Neuronal stem cell (in vitro differentiated cells): ENCODE measurements at regions not wholly inside any gene's neighbourhood (a gene's known extent, or its start where the extent isn't known, plus 50 kb on each side); places are given as distances from the start of the nearest gene placed in this dataset.

Experiments
- DNase-seq: peaks from one replicate; pipeline ENCODE4 v3.0.0-alpha.2; 2013; ENCODE audit warnings: low spot score
- H2AFZ ChIP-seq: one replicate; pipeline ENCODE4 v1.6.1; 2013; ENCODE audit warnings: mild to moderate bottlenecking, low read length, inconsistent platforms
- H2AK5ac ChIP-seq: 2 replicates; pipeline ENCODE4 v1.6.1; 2013; ENCODE audit warnings: low read depth, mild to moderate bottlenecking, inconsistent platforms, low read length, moderate library complexity, mixed read lengths
- H2BK120ac ChIP-seq: 2 replicates; pipeline ENCODE4 v1.6.1; 2013; ENCODE audit warnings: low read depth, mild to moderate bottlenecking, inconsistent platforms, low read length, moderate library complexity, mixed read lengths
- H2BK12ac ChIP-seq: one replicate; pipeline ENCODE4 v1.6.1; 2013; ENCODE audit warnings: low read length, inconsistent platforms
- H2BK15ac ChIP-seq: 2 replicates; pipeline ENCODE4 v1.6.1; 2013; ENCODE audit warnings: mild to moderate bottlenecking, low read length, inconsistent platforms, mixed read lengths
- H2BK5ac ChIP-seq: one replicate; pipeline ENCODE4 v1.6.1; 2013; ENCODE audit warnings: inconsistent platforms, mild to moderate bottlenecking, low read length, moderate library complexity
- H3K14ac ChIP-seq: one replicate; pipeline ENCODE4 v1.6.1; 2013; ENCODE audit warnings: low read length, inconsistent platforms
- H3K18ac ChIP-seq: 2 replicates; pipeline ENCODE4 v1.6.1; 2013; ENCODE audit warnings: low read length, inconsistent platforms
- H3K23ac ChIP-seq: 2 replicates; pipeline ENCODE4 v1.6.1; 2013; ENCODE audit warnings: low read depth, mild to moderate bottlenecking, mixed read lengths, low read length, inconsistent platforms; ENCODE audit not compliant: poor library complexity
- H3K27ac ChIP-seq: replicated peaks from 3 replicates; pipeline ENCODE4 v1.5.1; 2013; ENCODE audit warnings: low read length, inconsistent platforms
- H3K27me3 ChIP-seq, 3 experiments: 2 replicates each; pipeline ENCODE4 v1.6.1; 2013; ENCODE audit warnings: low read length in 3 of 3, mild to moderate bottlenecking in 2 of 3, inconsistent platforms in 1 of 3, low read depth in 1 of 3, mixed read lengths in 1 of 3, moderate library complexity in 1 of 3; ENCODE audit not compliant: control insufficient read depth in 3 of 3, insufficient read depth in 3 of 3
- H3K36me3 ChIP-seq, 2 donors: replicated peaks in 1 of 2; 2 replicates each; pipeline ENCODE4 v1.6.1; 2013; ENCODE audit warnings: low read length in 2 of 2; ENCODE audit not compliant: control insufficient read depth in 2 of 2, insufficient read depth in 2 of 2
- H3K4ac ChIP-seq: 2 replicates; pipeline ENCODE4 v1.6.1; 2013; ENCODE audit warnings: inconsistent platforms, mild to moderate bottlenecking, low read length, moderate library complexity
- H3K4me1 ChIP-seq, 2 donors: 1 replicate in 1 of 2; 2 replicates in 1 of 2; pipeline ENCODE4 v1.6.1; 2013; ENCODE audit warnings: low read length in 2 of 2, low read depth in 1 of 2; ENCODE audit not compliant: control insufficient read depth in 2 of 2, insufficient read depth in 1 of 2
- H3K4me2 ChIP-seq: one replicate; pipeline ENCODE4 v1.6.1; 2013; ENCODE audit warnings: mild to moderate bottlenecking, low read length, inconsistent platforms; ENCODE audit not compliant: insufficient read depth, poor library complexity, severe bottlenecking
- H3K4me3 ChIP-seq, 2 donors: 2 replicates each; pipeline ENCODE4 v1.5.1; 2013; ENCODE audit warnings: low read length in 2 of 2, mild to moderate bottlenecking in 2 of 2, inconsistent platforms in 1 of 2, moderate library complexity in 1 of 2
- H3K79me1 ChIP-seq: one replicate; pipeline ENCODE4 v1.6.1; 2013; ENCODE audit warnings: low read depth, mild to moderate bottlenecking, inconsistent platforms, low read length, moderate library complexity
- H3K9ac ChIP-seq: one replicate; pipeline ENCODE4 v1.6.1; 2013; ENCODE audit warnings: mild to moderate bottlenecking, low read depth, low read length, inconsistent platforms; ENCODE audit not compliant: poor library complexity
- H3K9me3 ChIP-seq, 2 donors: replicated peaks in 1 of 2; 2 replicates each; pipeline versions ENCODE3 to v1.6.1; 2013; ENCODE audit warnings: low read length in 2 of 2, mild to moderate bottlenecking in 2 of 2, inconsistent platforms in 1 of 2, low read depth in 1 of 2, mixed read lengths in 1 of 2, moderate library complexity in 1 of 2; ENCODE audit not compliant: control insufficient read depth in 2 of 2, insufficient read depth in 1 of 2
- H4K8ac ChIP-seq: one replicate; pipeline ENCODE4 v1.6.1; 2013; ENCODE audit warnings: low read depth, mild to moderate bottlenecking, inconsistent platforms, low read length, moderate library complexity
- H4K91ac ChIP-seq: one replicate; pipeline ENCODE4 v1.6.1; 2013; ENCODE audit warnings: low read length, low read depth, mild to moderate bottlenecking, inconsistent platforms; ENCODE audit not compliant: poor library complexity
- WGBS, 2 donors: extraction: QIAGEN DNeasy Blood & Tissue Kit; methylation state at CpG; one replicate each; pipeline ENCODE4 v1.1.7; 2013; ENCODE audit warnings: missing lambda C conversion rate in 2 of 2, mixed read lengths in 1 of 2; ENCODE audit not compliant: insufficient read length in 2 of 2, insufficient replicate concordance in 1 of 2; ENCODE audit errors: extremely low coverage in 2 of 2; 5-methylcytosine and 5-hydroxymethylcytosine counted together

GRCh38 chr18:53948991-53949390, 275.5 kb downstream of the MBD2 start:
- Histone ChIP-seq H2BK120ac (no peak overlapping the region), H4K8ac (no peak overlapping the region), H3K9me3 (peaks cover 10 to 14% of the 10 kb centered on the region in 2 donors), H2BK5ac (no peak overlapping the region), H3K4me3 (no peak overlapping the region), H3K36me3 (no peaks in the 10 kb centered on the region), H3K18ac (no peak overlapping the region), H3K4ac (no peak overlapping the region), H3K14ac (no peak overlapping the region), H3K4me1 (no peaks in the 10 kb centered on the region), H3K23ac (no peak overlapping the region), H2BK15ac (no peak overlapping the region), H3K9ac (no peak overlapping the region), H2AFZ (no peak overlapping the region), H4K91ac (no peak overlapping the region), H2AK5ac (no peak overlapping the region), H2BK12ac (no peak overlapping the region), H3K4me2 (no peak overlapping the region), H3K27ac (no peak overlapping the region), H3K79me1 (no peaks in the 10 kb centered on the region), H3K27me3 (no peaks in the 10 kb centered on the region)
- DNase-seq: no peak

- no peak for DNase-seq
- Histone ChIP-seq H3K9me3 (peaks cover 12 to 21% of the 10 kb centered on the region in 2 donors), H3K23ac (no peak overlapping the region), H3K27me3 (no peaks in the 10 kb centered on the region), H3K4ac (no peak overlapping the region), H4K8ac (no peak overlapping the region), H3K4me1 (no peaks in the 10 kb centered on the region), H3K27ac (no peak overlapping the region), H2AFZ (no peak overlapping the region), H3K4me3 (no peak overlapping the region), H3K9ac (no peak overlapping the region), H2BK5ac (no peak overlapping the region), H4K91ac (no peak overlapping the region), H3K36me3 (no peaks in the 10 kb centered on the region), H2BK15ac (no peak overlapping the region), H3K14ac (no peak overlapping the region), H2BK120ac (no peak overlapping the region), H3K79me1 (no peaks in the 10 kb centered on the region), H3K4me2 (no peak overlapping the region), H2AK5ac (no peak overlapping the region), H2BK12ac (no peak overlapping the region), H3K18ac (no peak overlapping the region)
- no CpG with 5 or more reads among the region's 5 CpGs for WGBS, 2 donors
Measured at GRCh38 chr18:53947092-53947640, 277.3 kb downstream of the MBD2 start.

- H2BK120ac ChIP-seq: no peak overlapping the region
- H3K79me1 ChIP-seq: no peaks in the 10 kb centered on the region
- H3K23ac ChIP-seq: no peak overlapping the region
- peaks cover 16 to 24% of the 10 kb centered on the region in 2 donors for H3K9me3 ChIP-seq
- H3K27me3 ChIP-seq: no peaks in the 10 kb centered on the region
- no peak overlapping the region for H2BK5ac ChIP-seq
- no peak overlapping the region for H2BK12ac ChIP-seq
- no peak overlapping the region for H3K4me3 ChIP-seq
- WGBS, 2 donors: no CpG with 5 or more reads among the region's 1 CpG
- no peak overlapping the region for H4K8ac ChIP-seq
- no peak overlapping the region for H3K4ac ChIP-seq
- no peak overlapping the region for H2AFZ ChIP-seq
- H3K9ac ChIP-seq: no peak overlapping the region
- H3K4me2 ChIP-seq: no peak overlapping the region
- no peak overlapping the region for H3K27ac ChIP-seq
- no peaks in the 10 kb centered on the region for H3K36me3 ChIP-seq
- no peak for DNase-seq
- no peak overlapping the region for H4K91ac ChIP-seq
- H2BK15ac ChIP-seq: no peak overlapping the region
- H2AK5ac ChIP-seq: no peak overlapping the region
- no peak overlapping the region for H3K18ac ChIP-seq
- H3K4me1 ChIP-seq: no peaks in the 10 kb centered on the region
- H3K14ac ChIP-seq: no peak overlapping the region
Measured at GRCh38 chr18:53946594-53946993, 277.9 kb downstream of the MBD2 start.

- H3K9me3 ChIP-seq: peaks cover 16 to 24% of the 10 kb centered on the region in 2 donors
- H3K23ac ChIP-seq: no peak overlapping the region
- no CpG with 5 or more reads among the region's 4 CpGs for WGBS, 2 donors
- H3K27me3 ChIP-seq: no peaks in the 10 kb centered on the region
- no peak overlapping the region for H3K4ac ChIP-seq
- no peak overlapping the region for H4K8ac ChIP-seq
- DNase-seq: peak; percentile 49
- no peaks in the 10 kb centered on the region for H3K36me3 ChIP-seq
- H3K27ac ChIP-seq: no peak overlapping the region
- no peak overlapping the region for H2BK12ac ChIP-seq
- H2AFZ ChIP-seq: no peak overlapping the region
- H3K79me1 ChIP-seq: no peaks in the 10 kb centered on the region
- H3K4me1 ChIP-seq: no peaks in the 10 kb centered on the region
- H2BK5ac ChIP-seq: no peak overlapping the region
- no peak overlapping the region for H2BK120ac ChIP-seq
- no peak overlapping the region for H3K4me2 ChIP-seq
- no peak overlapping the region for H2BK15ac ChIP-seq
- no peak overlapping the region for H2AK5ac ChIP-seq
- no peak overlapping the region for H4K91ac ChIP-seq
- H3K14ac ChIP-seq: no peak overlapping the region
- H3K9ac ChIP-seq: no peak overlapping the region
- no peak overlapping the region for H3K18ac ChIP-seq
- peak overlapping the region in 1 of 2 donors; percentile 63 for H3K4me3 ChIP-seq
Measured at GRCh38 chr18:53944721-53945120, 279.7 kb downstream of the MBD2 start.
